NB4 (cell line): ENCODE measurements at regions not wholly inside any gene's neighbourhood (a gene's known extent, or its start where the extent isn't known, plus 50 kb on each side); places are given as distances from the start of the nearest gene placed in this dataset.

Experiments used
- MYC ChIP-seq: IDR thresholded peaks from 2 replicates; pipeline ENCODE4 v1.6.1; 2011; ENCODE audit warnings: low read depth, low read length
- POLR2A ChIP-seq: IDR thresholded peaks from 2 replicates; pipeline ENCODE4 v1.6.1; 2011; ENCODE audit warnings: mild to moderate bottlenecking; ENCODE audit not compliant: insufficient read length; ENCODE audit errors: extremely low read depth

GRCh38 chr19:30734669-30735068, 362.5 kb downstream of the ZNF536 start:
- no peak for TF ChIP-seq MYC
- no peak for TF ChIP-seq POLR2A
